WTC11 (cell line): ENCODE measurements at regions not wholly inside any gene's neighbourhood (a gene's known extent, or its start where the extent isn't known, plus 50 kb on each side); places are given as distances from the start of the nearest gene placed in this dataset.

Source experiments
- ATAC-seq: fragments of 200-7000 bp; cut with Tn5 transposase; 2 replicates; pipeline ENCODE4 v1.10.0; 2021; ENCODE audit warnings: mild to moderate bottlenecking, moderate library complexity
- CTCF ChIA-PET: fragments of 300-600 bp; sonication (Branson Sonifier 250); formaldehyde crosslinking; loops from one replicate; lab custom pipeline; 2021; ENCODE audit warnings: antibody characterized with exemption; lab: Charles Lee
- POLR2A ChIA-PET: fragments of 350-600 bp; sonication (Branson Sonifier 250); formaldehyde crosslinking; loops from one replicate; lab custom pipeline; 2021; ENCODE audit warnings: antibody characterized with exemption; lab: Charles Lee
- DNase-seq: peaks from one replicate; pipeline ENCODE4 v3.0.0; 2021; ENCODE audit warnings: low spot score
- H3K27ac Mint-ChIP-seq: 2 replicates; pipeline ENCODE4 v1.8.0; 2021; ENCODE audit warnings: mixed read lengths
- H3K27me3 Mint-ChIP-seq: 2 replicates; pipeline ENCODE4 v1.8.0; 2021; ENCODE audit warnings: low read depth, mild to moderate bottlenecking, moderate library complexity, mixed read lengths
- H3K36me3 Mint-ChIP-seq: 2 replicates; pipeline ENCODE4 v1.8.0; 2021; ENCODE audit warnings: mixed read lengths
- H3K4me1 Mint-ChIP-seq: 2 replicates; pipeline ENCODE4 v1.8.0; 2022; ENCODE audit warnings: mixed read lengths
- H3K4me3 Mint-ChIP-seq: 2 replicates; pipeline ENCODE4 v1.8.0; 2021; ENCODE audit warnings: mild to moderate bottlenecking, moderate library complexity, mixed read lengths
- H3K9me3 Mint-ChIP-seq: 2 replicates; pipeline ENCODE4 v1.8.0; 2021; ENCODE audit warnings: mixed read lengths
- E2F4 ChIP-seq: sonication (generic); formaldehyde crosslinking; IDR thresholded peaks from 2 replicates; pipeline ENCODE4 v1.8.1; 2022; ENCODE audit warnings: low read depth, mild to moderate bottlenecking, moderate library complexity, missing genetic modification reagents, borderline replicate concordance
- HMGA2 ChIP-seq: fragments of 250-450 bp; sonication (Bioruptor Pico); IDR thresholded peaks from 2 replicates; pipeline ENCODE4 v1.4.0; 2021; ENCODE audit warnings: mild to moderate bottlenecking, moderate library complexity
- NFATC4 ChIP-seq: fragments of 250-450 bp; sonication (Bioruptor Pico); IDR thresholded peaks from 2 replicates; pipeline ENCODE4 v1.9.0; 2021; ENCODE audit warnings: mild to moderate bottlenecking
- NR2C2 ChIP-seq: sonication (generic); formaldehyde crosslinking; IDR thresholded peaks from 2 replicates; pipeline ENCODE4 v1.8.0; 2022; ENCODE audit warnings: mild to moderate bottlenecking, missing genetic modification reagents
- PRDM15 ChIP-seq: sonication (generic); formaldehyde crosslinking; IDR thresholded peaks from 2 replicates; pipeline ENCODE4 v1.8.0; 2022; ENCODE audit warnings: missing genetic modification reagents
- RORB ChIP-seq: fragments of 250-450 bp; sonication (Bioruptor Pico); IDR thresholded peaks from 2 replicates; pipeline ENCODE4 v1.9.0; 2021; ENCODE audit warnings: mild to moderate bottlenecking
- TCF7 ChIP-seq: sonication (generic); formaldehyde crosslinking; IDR thresholded peaks from 2 replicates; pipeline ENCODE4 v1.8.0; 2022; ENCODE audit warnings: mild to moderate bottlenecking, low read depth, missing genetic modification reagents, moderate library complexity
- ZBTB21 ChIP-seq: sonication (generic); formaldehyde crosslinking; IDR thresholded peaks from 2 replicates; pipeline ENCODE4 v1.8.1; 2023; ENCODE audit warnings: mild to moderate bottlenecking, missing genetic modification reagents, borderline replicate concordance
- ZNF232 ChIP-seq: sonication (generic); formaldehyde crosslinking; IDR thresholded peaks from 2 replicates; pipeline ENCODE4 v1.8.0; 2022; ENCODE audit warnings: mild to moderate bottlenecking, missing genetic modification reagents
- TF ChIP-seq, protein P1 (sequence below): sonication (generic); formaldehyde crosslinking; IDR thresholded peaks from 2 replicates; pipeline ENCODE4 v1.8.1; 2022; ENCODE audit warnings: low read depth, missing genetic modification reagents, borderline replicate concordance
- TF ChIP-seq, protein P2 (sequence below): sonication (generic); formaldehyde crosslinking; IDR thresholded peaks from 2 replicates; pipeline ENCODE4 v1.8.0; 2023; ENCODE audit warnings: missing genetic modification reagents
- TF ChIP-seq, protein P3 (sequence below): fragments of 250-450 bp; sonication (Bioruptor Pico); IDR thresholded peaks from 2 replicates; pipeline ENCODE4 v2.1.2; 2022; ENCODE audit warnings: mild to moderate bottlenecking, moderate library complexity
- TF ChIP-seq, protein P4 (sequence below): sonication (generic); formaldehyde crosslinking; IDR thresholded peaks from 2 replicates; pipeline ENCODE4 v1.8.1; 2023; ENCODE audit warnings: mild to moderate bottlenecking, missing genetic modification reagents
- TF ChIP-seq, protein P5 (sequence below): fragments of 250-450 bp; sonication (Bioruptor Pico); IDR thresholded peaks from 2 replicates; pipeline ENCODE4 v1.8.0; 2021; ENCODE audit warnings: mild to moderate bottlenecking

DNA sequence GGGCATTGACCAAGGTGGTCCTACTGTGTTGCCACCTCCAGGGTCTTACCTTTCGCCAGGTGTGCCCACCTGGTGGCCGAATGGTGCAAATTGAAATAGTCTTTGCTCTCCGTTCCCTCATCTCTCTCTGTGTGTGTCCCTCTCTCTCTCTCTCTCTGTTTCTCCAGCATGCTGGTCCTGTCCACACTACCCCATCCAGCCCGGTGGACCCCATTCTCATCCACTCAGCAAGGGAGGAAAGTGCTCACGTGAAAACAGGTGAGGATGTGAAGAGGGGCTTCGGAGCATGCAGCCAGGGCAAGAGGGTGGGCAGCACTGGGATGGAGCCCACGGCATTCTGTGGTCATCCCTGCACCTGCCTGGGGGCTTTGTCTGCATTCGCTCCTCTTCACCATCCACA is 150.1 kb downstream of the CRLF2 start:
- H3K4me1 Mint-ChIP-seq = no peaks in the 10 kb centered on the region
- no peak overlapping the region for H3K27ac Mint-ChIP-seq
- DNase-seq (no peak), ATAC-seq (no peak)
- peaks cover 20% of the 10 kb centered on the region for H3K36me3 Mint-ChIP-seq
- peaks cover 29% of the 10 kb centered on the region for H3K9me3 Mint-ChIP-seq
- TF ChIP-seq, protein P1, sequence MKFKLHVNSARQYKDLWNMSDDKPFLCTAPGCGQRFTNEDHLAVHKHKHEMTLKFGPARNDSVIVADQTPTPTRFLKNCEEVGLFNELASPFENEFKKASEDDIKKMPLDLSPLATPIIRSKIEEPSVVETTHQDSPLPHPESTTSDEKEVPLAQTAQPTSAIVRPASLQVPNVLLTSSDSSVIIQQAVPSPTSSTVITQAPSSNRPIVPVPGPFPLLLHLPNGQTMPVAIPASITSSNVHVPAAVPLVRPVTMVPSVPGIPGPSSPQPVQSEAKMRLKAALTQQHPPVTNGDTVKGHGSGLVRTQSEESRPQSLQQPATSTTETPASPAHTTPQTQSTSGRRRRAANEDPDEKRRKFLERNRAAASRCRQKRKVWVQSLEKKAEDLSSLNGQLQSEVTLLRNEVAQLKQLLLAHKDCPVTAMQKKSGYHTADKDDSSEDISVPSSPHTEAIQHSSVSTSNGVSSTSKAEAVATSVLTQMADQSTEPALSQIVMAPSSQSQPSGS (CRISPR knock-in tag) = no peak
- no peak for TF ChIP-seq NR2C2 (CRISPR knock-in tag)
- TF ChIP-seq TCF7 (CRISPR knock-in tag) = no peak
- no peak for TF ChIP-seq NFATC4 (CRISPR knock-in tag)
- TF ChIP-seq, protein P2, sequence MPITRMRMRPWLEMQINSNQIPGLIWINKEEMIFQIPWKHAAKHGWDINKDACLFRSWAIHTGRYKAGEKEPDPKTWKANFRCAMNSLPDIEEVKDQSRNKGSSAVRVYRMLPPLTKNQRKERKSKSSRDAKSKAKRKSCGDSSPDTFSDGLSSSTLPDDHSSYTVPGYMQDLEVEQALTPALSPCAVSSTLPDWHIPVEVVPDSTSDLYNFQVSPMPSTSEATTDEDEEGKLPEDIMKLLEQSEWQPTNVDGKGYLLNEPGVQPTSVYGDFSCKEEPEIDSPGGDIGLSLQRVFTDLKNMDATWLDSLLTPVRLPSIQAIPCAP (CRISPR knock-in tag) = no peak
- TF ChIP-seq RORB = no peak
- TF ChIP-seq, protein P3, sequence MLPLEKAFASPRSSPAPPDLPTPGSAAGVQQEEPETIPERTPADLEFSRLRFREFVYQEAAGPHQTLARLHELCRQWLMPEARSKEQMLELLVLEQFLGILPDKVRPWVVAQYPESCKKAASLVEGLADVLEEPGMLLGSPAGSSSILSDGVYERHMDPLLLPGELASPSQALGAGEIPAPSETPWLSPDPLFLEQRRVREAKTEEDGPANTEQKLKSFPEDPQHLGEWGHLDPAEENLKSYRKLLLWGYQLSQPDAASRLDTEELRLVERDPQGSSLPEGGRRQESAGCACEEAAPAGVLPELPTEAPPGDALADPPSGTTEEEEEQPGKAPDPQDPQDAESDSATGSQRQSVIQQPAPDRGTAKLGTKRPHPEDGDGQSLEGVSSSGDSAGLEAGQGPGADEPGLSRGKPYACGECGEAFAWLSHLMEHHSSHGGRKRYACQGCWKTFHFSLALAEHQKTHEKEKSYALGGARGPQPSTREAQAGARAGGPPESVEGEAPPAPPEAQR (CRISPR knock-in tag) = no peak
- no peak for TF ChIP-seq ZBTB21 (CRISPR knock-in tag)
- no peak for TF ChIP-seq PRDM15 (CRISPR knock-in tag)
- no peak for TF ChIP-seq E2F4
- TF ChIP-seq, protein P4, sequence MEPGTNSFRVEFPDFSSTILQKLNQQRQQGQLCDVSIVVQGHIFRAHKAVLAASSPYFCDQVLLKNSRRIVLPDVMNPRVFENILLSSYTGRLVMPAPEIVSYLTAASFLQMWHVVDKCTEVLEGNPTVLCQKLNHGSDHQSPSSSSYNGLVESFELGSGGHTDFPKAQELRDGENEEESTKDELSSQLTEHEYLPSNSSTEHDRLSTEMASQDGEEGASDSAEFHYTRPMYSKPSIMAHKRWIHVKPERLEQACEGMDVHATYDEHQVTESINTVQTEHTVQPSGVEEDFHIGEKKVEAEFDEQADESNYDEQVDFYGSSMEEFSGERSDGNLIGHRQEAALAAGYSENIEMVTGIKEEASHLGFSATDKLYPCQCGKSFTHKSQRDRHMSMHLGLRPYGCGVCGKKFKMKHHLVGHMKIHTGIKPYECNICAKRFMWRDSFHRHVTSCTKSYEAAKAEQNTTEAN (CRISPR knock-in tag) = no peak
- TF ChIP-seq ZNF232 (CRISPR knock-in tag) = no peak
- TF ChIP-seq, protein P5, sequence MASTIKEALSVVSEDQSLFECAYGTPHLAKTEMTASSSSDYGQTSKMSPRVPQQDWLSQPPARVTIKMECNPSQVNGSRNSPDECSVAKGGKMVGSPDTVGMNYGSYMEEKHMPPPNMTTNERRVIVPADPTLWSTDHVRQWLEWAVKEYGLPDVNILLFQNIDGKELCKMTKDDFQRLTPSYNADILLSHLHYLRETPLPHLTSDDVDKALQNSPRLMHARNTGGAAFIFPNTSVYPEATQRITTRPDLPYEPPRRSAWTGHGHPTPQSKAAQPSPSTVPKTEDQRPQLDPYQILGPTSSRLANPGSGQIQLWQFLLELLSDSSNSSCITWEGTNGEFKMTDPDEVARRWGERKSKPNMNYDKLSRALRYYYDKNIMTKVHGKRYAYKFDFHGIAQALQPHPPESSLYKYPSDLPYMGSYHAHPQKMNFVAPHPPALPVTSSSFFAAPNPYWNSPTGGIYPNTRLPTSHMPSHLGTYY (CRISPR knock-in tag) = no peak
- POLR2A ChIA-PET = no interaction called here
- CTCF ChIA-PET = no interaction called here
- H3K4me3 Mint-ChIP-seq = no peak overlapping the region
- no peaks in the 10 kb centered on the region for H3K27me3 Mint-ChIP-seq

GRCh38 chrX:1060562-1060960 is 151.9 kb downstream of the CRLF2 start:
- H3K27ac Mint-ChIP-seq = no peak overlapping the region
- no peak for TF ChIP-seq HMGA2 (CRISPR knock-in tag)
- TF ChIP-seq, protein P3 (CRISPR knock-in tag) = no peak
- no peaks in the 10 kb centered on the region for H3K27me3 Mint-ChIP-seq
- POLR2A ChIA-PET = no interaction called here
- no peaks in the 10 kb centered on the region for H3K4me1 Mint-ChIP-seq
- no peak for ATAC-seq
- H3K4me3 Mint-ChIP-seq = no peak overlapping the region
- no peak for DNase-seq
- peaks cover 29% of the 10 kb centered on the region for H3K9me3 Mint-ChIP-seq
- H3K36me3 Mint-ChIP-seq = peaks cover 20% of the 10 kb centered on the region
- CTCF ChIA-PET = no interaction called here
